NCI-H2196 (cell line): ENCODE measurements at regions not wholly inside any gene's neighbourhood (a gene's known extent, or its start where the extent isn't known, plus 50 kb on each side); places are given as distances from the start of the nearest gene placed in this dataset.

Experiments
- DNase-seq: peaks from one replicate; lab custom pipeline; 2025; ENCODE audit not compliant: unreplicated experiment; lab: John Stamatoyannopoulos, UW

GRCh38 chr14:98288825-98289224, 983.2 kb downstream of the BCL11B start:
- DNase-seq, result no peak

DNA sequence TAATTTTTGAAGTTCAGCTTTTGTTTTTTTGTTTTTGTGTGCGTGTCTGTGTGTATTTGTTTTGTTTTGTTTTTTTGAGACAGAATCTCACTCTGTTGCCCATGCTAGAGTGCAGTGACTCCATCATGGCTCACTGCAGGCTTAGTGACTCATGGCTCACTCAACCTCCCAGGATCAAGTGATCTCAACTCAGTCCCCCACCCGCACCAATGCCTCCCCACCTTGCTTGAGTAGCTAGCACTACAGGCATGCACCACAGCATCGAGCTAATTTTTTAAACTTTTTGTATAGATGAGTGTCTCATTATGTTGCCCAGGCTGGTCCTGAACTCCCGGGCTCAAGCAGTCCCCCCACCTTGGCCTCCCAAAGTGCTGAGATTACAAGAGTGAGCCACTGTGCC, 981.4 kb downstream of the BCL11B start:
- no peak for DNase-seq

- DNase-seq, result no peak
Observed at GRCh38 chr14:98292191-98292590, 979.8 kb downstream of the BCL11B start.

- DNase-seq, result no peak
Observed at GRCh38 chr14:98293576-98293975, 978.4 kb downstream of the BCL11B start.

DNA sequence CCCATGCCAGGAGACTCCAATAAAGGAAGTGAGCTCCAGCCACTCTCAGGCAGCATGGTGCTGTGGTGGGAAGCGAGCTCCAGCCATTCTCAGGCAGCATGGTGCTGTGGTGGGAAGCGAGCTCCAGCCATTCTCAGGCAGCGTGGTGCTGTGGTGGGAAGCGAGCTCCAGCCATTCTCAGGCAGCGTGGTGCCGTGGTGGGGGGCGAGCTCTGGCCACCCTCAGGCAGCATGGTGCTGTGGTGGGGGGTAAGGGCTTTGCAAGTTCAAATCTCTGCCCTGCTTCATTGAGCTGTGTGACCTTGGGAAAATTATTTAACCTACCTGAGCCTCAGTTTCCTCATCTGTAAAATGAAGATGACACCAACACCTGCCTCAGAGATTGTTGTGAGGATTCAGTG, 975.1 kb downstream of the BCL11B start:
- DNase-seq, result no peak

GRCh38 chr14:98297567-98297966, 974.4 kb downstream of the BCL11B start:
- DNase-seq, result no peak

DNA sequence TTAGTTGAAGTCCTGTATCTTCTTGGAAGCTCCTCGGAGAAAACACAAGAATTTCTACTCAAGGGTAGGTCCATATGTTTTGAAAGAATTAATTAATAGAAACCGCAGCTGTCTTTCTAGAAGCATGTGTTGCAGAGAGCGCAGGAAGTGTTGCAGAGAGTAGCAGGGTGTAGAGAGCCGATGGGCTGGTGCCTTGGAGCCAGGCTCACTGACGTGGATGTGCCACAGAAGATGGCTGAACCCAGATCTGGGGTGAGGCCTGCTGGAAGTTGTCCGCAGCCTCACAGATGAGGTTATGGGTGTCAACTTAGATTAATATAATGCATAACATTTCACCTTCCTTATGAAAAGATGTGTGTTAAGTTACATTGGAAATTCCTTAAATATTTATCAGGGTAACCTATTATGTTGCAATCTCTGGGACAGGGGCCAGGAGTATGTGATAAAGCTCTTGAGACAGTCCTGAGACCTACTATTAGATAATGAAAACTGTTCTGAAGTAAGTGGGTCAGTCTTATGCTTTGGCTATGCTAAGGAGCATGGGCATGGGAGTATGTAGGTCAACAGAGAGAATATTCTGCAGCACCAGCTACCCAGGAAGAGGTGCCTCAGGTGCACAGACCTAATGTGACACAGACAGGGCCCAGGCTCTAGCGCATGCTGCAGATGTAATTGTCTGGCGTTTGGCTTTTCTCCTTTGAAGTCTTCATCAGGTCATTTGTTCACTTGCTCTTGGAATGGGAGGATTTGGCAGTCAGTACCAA, 973.3 kb downstream of the BCL11B start:
- DNase-seq, result no peak

GRCh38 chr14:98301681-98302080, 970.3 kb downstream of the BCL11B start:
- no peak for DNase-seq

GRCh38 chr14:98304574-98304973, 967.4 kb downstream of the BCL11B start:
- no peak for DNase-seq

DNA sequence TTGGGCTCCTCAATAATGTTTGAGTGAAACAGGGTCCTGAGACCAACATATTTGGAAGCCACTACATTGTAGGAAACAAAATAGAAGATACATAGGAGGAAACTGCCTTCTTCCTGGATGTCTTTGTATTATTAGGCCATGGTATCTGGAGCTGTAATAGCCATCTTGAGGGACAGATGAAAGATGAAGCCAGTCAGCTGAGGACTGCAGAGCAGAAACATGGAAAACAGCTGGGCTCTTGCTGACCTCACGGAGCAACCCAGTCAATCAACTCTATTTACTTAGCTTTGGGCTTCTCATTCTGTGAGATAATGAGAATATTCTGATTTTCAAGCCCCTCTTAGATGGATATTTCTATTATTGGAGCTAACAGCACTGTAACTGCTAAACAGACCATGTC, 962.4 kb downstream of the BCL11B start:
- no peak for DNase-seq

GRCh38 chr14:98312006-98312405, 960.0 kb downstream of the BCL11B start:
- DNase-seq, result no peak

GRCh38 chr14:98321841-98322240, 950.2 kb downstream of the BCL11B start:
- no peak for DNase-seq

- DNase-seq, result no peak
Observed at GRCh38 chr14:98323836-98324235, 948.2 kb downstream of the BCL11B start.

DNA sequence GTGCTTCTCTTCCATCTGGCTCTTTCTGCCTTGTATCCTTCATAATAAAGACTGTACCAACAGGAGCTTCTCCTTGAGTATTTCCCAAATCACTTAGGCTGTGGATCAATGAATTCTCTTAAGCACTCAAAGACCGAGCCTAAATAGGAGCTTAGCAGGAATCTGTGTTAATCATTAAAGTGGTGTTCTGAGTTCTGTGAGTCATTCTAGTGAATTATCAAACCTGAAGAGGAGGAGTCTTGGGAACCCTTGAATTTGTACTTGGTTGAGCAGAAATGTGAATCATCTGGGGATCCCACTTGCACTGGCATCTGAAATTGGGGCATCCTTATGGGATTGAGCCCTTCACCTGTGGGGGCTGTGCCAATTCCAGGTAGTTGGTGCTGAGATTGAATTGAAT, 946.2 kb downstream of the BCL11B start:
- no peak for DNase-seq

- DNase-seq, result no peak
Observed at GRCh38 chr14:98328496-98328895, 943.5 kb downstream of the BCL11B start.

GRCh38 chr14:98334186-98334585, 937.8 kb downstream of the BCL11B start:
- no peak for DNase-seq

DNA sequence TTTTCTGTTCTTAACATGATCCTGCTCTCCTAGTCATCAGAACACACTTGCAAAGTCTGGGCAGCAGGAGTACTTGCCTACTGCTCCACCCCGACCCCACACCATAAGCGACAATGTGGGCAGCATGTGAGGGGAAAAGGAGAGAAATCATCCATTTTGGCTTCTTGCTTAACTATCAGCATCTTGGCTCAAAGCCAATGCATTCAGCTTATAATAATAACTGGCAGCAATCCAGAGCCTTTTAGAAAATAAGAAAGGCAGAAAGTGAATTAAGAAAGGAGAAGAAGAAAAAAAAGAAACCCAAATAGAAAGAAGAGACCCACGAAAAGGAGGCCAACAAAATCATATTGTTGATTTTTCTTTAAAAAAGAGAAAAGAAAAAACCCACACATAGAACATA, 930.8 kb downstream of the BCL11B start:
- no peak for DNase-seq

DNA sequence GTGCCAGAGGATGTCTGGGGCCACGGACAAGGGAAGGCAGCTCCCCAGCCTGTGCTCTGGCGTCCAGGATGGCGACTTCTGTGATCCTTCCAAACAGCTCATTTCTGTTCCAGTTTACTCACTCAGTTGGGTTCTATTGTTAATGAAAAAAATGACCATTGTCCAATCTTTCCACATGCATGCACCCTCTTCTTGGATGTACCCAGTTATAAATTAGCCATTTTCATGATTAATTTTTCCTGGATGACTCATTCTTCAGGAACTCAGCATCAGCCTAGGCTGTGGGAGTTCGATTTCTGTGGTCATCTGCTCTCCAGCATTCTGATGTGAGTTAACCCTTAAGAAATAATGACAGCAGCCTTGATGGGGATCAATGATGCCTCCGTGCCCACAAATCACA, 926.8 kb downstream of the BCL11B start:
- DNase-seq, result no peak

DNA sequence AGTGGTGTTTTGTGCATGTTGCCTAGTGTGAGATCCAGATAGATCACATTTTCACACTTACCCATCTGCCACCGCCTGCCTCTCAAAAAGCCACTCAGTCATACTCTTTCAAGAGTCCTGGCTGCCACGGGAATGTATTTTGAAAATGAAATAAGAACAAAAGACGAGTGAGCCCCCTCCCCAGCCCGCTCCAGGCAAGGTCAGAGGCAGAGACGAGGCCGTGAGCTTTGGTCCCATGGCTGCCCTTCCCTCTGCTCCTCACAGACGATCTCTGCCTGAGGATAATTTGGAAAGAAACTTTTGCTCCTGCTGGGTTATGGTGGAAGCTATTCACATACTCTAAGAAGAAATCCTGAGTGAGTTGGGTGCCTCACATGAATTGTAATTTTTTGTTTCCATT, 924.3 kb downstream of the BCL11B start:
- DNase-seq, result no peak

GRCh38 chr14:98348505-98348904, 923.5 kb downstream of the BCL11B start:
- no peak for DNase-seq

DNA sequence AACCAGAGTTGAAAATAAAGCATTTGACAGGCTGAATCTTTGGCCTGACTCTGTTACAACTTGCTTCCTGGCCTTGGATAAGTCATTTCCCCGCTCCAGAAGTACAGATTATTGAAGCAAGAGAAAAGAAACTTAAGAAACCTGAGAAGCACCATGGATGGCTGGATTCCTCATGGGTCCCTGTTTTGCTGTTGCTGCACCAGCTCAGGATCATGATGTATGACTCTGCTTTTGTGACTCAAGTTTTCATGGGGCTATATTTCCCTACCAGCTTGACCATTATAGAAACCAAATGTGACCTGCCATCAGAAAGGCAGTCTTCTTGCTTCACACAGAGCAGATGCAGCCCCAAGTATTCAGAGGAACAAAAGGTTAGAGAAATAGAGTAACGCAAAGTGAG, 921.8 kb downstream of the BCL11B start:
- no peak for DNase-seq

DNA sequence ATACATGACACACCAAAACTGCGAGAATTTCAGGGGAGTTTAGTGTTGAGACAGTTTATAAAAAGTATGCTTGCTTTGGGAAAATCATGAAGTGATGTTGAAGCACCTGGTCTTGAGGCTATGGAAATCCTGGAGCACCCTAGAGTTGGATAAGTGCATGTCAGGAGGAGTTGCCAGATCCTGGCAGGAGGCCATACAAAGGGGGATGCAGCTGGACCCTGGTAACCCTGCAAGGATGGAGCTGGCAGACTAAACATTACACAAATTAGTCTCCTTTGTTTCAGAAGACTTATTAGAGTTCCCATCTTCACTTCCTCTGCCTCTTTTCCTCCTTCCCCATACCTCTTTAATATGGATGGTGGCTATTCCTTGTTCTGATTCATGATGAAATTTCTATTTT, 907.0 kb downstream of the BCL11B start:
- DNase-seq, result no peak

DNA sequence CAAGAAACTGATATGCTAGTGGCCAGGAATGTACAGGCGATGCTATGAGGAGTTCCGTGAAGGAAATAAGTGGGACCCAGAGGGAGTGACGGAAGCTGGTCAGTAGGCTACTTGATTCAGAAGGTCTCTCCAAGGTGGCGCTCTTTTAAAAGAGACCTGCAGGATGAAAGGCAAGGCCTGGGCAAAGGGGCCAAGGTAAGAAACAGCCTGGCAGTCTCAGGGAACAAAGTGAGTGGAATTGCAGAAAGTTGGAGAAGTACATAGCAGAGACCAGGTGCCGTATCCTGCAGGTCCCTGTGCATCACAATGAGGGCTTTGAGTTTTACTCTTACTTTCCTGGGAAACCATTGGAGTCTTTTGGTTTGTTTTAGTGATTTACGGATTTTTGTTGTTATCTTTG, 905.6 kb downstream of the BCL11B start:
- DNase-seq, result no peak
